ENCODE measurements at regions not wholly inside any gene's neighbourhood (a gene's known extent, or its start where the extent isn't known, plus 50 kb on each side); places are given as distances from the start of the nearest gene placed in this dataset.

DNA sequence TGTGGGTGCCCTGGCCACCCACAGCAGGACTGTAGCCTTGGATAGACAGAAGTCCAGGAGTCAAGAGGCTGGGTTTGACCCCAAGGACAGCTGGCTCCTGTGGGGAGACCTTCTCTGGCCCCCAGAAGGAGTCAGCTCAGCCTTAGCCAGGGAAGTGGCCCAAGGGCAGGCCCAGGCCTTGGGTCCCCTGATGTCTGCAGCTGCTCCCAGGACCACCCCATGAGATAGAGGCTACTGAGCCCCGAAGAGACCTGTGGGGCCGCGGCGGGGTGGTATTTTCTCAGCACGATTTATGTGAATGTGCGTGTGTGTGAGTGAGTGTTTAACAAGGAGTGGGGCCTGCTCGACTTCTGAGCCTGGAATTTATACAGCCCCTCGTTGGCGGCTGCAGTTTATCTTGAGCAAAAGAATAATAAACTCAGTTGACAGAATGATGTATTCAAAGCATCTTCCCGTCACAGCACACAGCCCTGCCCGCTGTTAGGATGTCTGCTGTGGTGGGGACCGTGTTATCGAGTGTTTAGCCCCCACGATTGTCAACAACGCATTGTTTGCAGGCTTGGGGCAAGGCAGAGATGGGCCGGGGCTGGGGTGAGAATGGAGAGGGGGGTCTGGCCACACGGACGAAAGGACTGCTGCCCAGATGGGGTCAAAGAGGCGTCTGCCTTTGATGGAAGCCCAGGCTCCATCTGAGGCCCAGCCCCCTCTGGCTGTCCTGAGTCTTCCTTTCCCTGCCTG is 163.3 kb downstream of the VEGFA start:
- Histone ChIP-seq H4K20me1 (ENCODE audit: insufficient read depth, low read length) (no peaks in the 10 kb centered on the region), H3K27me3 (ENCODE audit: control insufficient read depth in 2 of 2, insufficient read depth in 2 of 2, low read length in 2 of 2) (no peaks in the 10 kb centered on the region), H3K4me3 (replicated peaks in 1 of 3; ENCODE audit: low read depth in 2 of 3, low read length in 3 of 3) (no peak overlapping the region), H3K4me2 (replicated peaks; ENCODE audit: extremely low read depth, low read length, poor library complexity, severe bottlenecking) (no peak overlapping the region), H3K79me2 (ENCODE audit: insufficient read depth, low read length) (no peaks in the 10 kb centered on the region), H3K27ac (ENCODE audit: low read depth in 1 of 2, low read length in 2 of 2) (no peak overlapping the region), H3K9ac (ENCODE audit: insufficient read depth, low read length, poor library complexity, severe bottlenecking) (no peak overlapping the region), H2AFZ (ENCODE audit: insufficient read depth, low read depth, low read length, poor library complexity, severe bottlenecking) (no peak overlapping the region), H3K9me3 (replicated peaks in 1 of 2; ENCODE audit: control insufficient read depth in 1 of 2, insufficient read depth in 1 of 2, low read length in 2 of 2) (no peaks in the 10 kb centered on the region), H3K4me1 (ENCODE audit: control insufficient read depth in 1 of 2, insufficient read depth in 2 of 2, low read length in 2 of 2) (peaks cover under 1 to 2% of the 10 kb centered on the region in 2 donors), H3K36me3 (replicated peaks in 1 of 2; ENCODE audit: control insufficient read depth in 1 of 2, insufficient read depth in 2 of 2, low read length in 2 of 2) (no peaks in the 10 kb centered on the region)
- DNase-seq, result no peak
- WGBS (ENCODE audit: insufficient coverage), result 97% methylated on average over 12 of the region's 19 CpGs
- Mint-ChIP-seq H3K4me3 (no peak overlapping the region), H3K4me1 (peaks cover 5% of the 10 kb centered on the region), H3K36me3 (no peaks in the 10 kb centered on the region), H3K27ac (peak overlapping the region in 2 of 7 donors; percentile 20 to 24), H3K27me3 (ENCODE audit: low read depth in 3 of 3) (peaks cover 6 to 11% (median 7%) of the 10 kb centered on the region in 3 donors), H3K9me3 (peaks cover 0 to 2% (median 0%) of the 10 kb centered on the region in 7 donors)
- intact Hi-C loops (cut with micrococcal nuclease), result no loop called here
- TF ChIP-seq, protein P1, sequence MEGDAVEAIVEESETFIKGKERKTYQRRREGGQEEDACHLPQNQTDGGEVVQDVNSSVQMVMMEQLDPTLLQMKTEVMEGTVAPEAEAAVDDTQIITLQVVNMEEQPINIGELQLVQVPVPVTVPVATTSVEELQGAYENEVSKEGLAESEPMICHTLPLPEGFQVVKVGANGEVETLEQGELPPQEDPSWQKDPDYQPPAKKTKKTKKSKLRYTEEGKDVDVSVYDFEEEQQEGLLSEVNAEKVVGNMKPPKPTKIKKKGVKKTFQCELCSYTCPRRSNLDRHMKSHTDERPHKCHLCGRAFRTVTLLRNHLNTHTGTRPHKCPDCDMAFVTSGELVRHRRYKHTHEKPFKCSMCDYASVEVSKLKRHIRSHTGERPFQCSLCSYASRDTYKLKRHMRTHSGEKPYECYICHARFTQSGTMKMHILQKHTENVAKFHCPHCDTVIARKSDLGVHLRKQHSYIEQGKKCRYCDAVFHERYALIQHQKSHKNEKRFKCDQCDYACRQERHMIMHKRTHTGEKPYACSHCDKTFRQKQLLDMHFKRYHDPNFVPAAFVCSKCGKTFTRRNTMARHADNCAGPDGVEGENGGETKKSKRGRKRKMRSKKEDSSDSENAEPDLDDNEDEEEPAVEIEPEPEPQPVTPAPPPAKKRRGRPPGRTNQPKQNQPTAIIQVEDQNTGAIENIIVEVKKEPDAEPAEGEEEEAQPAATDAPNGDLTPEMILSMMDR (IDR thresholded peaks at IDR 0.05), result no peak

DNA sequence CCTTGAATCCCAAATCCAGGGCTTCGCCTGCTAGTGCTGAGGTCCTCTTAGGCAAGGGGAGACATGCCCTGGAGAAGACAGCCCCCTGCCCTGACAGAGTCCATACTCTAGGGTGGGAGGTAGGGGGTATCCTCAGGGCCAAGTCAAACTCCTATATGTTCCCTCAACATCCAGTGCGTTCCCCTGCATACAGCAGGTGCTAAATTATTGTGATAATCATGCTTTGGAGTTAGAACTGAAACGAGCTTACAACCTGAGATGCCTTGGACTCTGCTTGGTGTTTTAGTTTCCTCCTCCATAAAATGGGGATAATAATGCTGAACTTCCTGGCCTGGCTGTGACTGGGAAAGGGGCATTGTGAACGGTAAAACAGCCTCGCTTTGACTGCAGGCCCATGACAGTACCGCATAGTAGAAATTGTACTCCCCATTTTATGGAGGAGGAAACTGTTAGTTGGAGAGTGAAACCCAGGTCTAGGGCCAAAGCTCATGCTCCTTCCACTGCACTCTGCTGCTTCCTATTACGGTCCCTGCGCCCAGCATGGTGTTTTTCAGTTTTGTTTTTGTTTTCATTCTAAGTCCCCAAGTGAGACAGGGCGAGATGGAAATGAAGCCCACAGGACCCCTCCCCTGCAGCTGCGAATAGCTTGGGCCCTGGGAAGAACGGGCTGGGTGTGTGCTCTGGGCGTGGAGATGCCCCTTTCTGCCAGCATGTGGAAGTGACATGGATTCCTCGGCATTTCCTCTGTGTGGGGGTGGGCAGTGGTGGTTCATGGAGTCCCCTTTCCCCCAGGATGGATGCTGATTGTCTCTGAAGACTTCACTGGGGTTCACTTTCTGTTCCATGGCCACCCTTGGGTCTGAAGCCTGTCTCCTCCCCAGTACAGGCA is 162.5 kb downstream of the VEGFA start:
- Histone ChIP-seq H3K27me3 (ENCODE audit: control insufficient read depth in 2 of 2, insufficient read depth in 2 of 2, low read length in 2 of 2) (no peaks in the 10 kb centered on the region), H3K79me2 (ENCODE audit: insufficient read depth, low read length) (no peaks in the 10 kb centered on the region), H2AFZ (ENCODE audit: insufficient read depth, low read depth, low read length, poor library complexity, severe bottlenecking) (no peak overlapping the region), H3K27ac (ENCODE audit: low read depth in 1 of 2, low read length in 2 of 2) (no peak overlapping the region), H3K36me3 (replicated peaks in 1 of 2; ENCODE audit: control insufficient read depth in 1 of 2, insufficient read depth in 2 of 2, low read length in 2 of 2) (no peaks in the 10 kb centered on the region), H4K20me1 (ENCODE audit: insufficient read depth, low read length) (no peaks in the 10 kb centered on the region), H3K4me3 (replicated peaks in 1 of 3; ENCODE audit: low read depth in 2 of 3, low read length in 3 of 3) (no peak overlapping the region), H3K4me2 (replicated peaks; ENCODE audit: extremely low read depth, low read length, poor library complexity, severe bottlenecking) (no peak overlapping the region), H3K9me3 (replicated peaks in 1 of 2; ENCODE audit: control insufficient read depth in 1 of 2, insufficient read depth in 1 of 2, low read length in 2 of 2) (no peaks in the 10 kb centered on the region), H3K9ac (ENCODE audit: insufficient read depth, low read length, poor library complexity, severe bottlenecking) (no peak overlapping the region), H3K4me1 (ENCODE audit: control insufficient read depth in 1 of 2, insufficient read depth in 2 of 2, low read length in 2 of 2) (peaks cover 9 to 11% of the 10 kb centered on the region in 2 donors)
- Mint-ChIP-seq H3K36me3 (no peaks in the 10 kb centered on the region), H3K4me3 (no peak overlapping the region), H3K9me3 (no peaks in the 10 kb centered on the region), H3K27ac (peak overlapping the region in 1 of 7 donors; percentile 63), H3K4me1 (peaks cover 13% of the 10 kb centered on the region), H3K27me3 (ENCODE audit: low read depth in 3 of 3) (peaks cover 3 to 8% (median 6%) of the 10 kb centered on the region in 3 donors)
- intact Hi-C loops (cut with micrococcal nuclease), result no loop called here
- no peak for DNase-seq
- WGBS (ENCODE audit: insufficient coverage), result 96% methylated on average over 4 of the region's 13 CpGs
- TF ChIP-seq, protein P1 (IDR thresholded peaks at IDR 0.05), result no peak

Measured in CD14-positive monocyte (primary cell).